ENCODE measurements at regions not wholly inside any gene's neighbourhood (a gene's known extent, or its start where the extent isn't known, plus 50 kb on each side); places are given as distances from the start of the nearest gene placed in this dataset.

GRCh38 chr20:54950304-54950703 is 474.9 kb downstream of the DOK5 start:
- WGBS, 5 donors, result 92 to 95% (median 93%) methylated on average over 2 of the region's 2 CpGs
- H3K27ac ChIP-seq, result no peak overlapping the region
- no peaks in the 10 kb centered on the region for H3K27me3 ChIP-seq (replicated peaks in 1 of 7)
- no peaks in the 10 kb centered on the region for H3K4me1 ChIP-seq
- peaks cover 0 to 4% (median 0%) of the 10 kb centered on the region in 8 donors for H3K9me3 ChIP-seq
- DNase-seq, result no peak
- TF ChIP-seq POLR2AphosphoS5 (IDR thresholded peaks at IDR 0.05) (no peak), POLR2A (IDR thresholded peaks at IDR 0.05) (no peak)
- no peak overlapping the region for H3K4me3 ChIP-seq
- intact Hi-C loops (cut with DNase I; ENCODE audit: low total_unique reads), result no loop called here
- no peaks in the 10 kb centered on the region for H3K36me3 ChIP-seq

- Histone ChIP-seq H3K4me1 (no peaks in the 10 kb centered on the region), H3K36me3 (no peaks in the 10 kb centered on the region), H3K27me3 (replicated peaks in 1 of 7) (no peaks in the 10 kb centered on the region), H3K9me3 (no peaks in the 10 kb centered on the region), H3K4me3 (no peak overlapping the region), H3K27ac (no peak overlapping the region)
- TF ChIP-seq POLR2AphosphoS5 (IDR thresholded peaks at IDR 0.05) (no peak), CTCF (IDR thresholded peaks at IDR 0.05 in 8 of 11, conservative IDR thresholded peaks at IDR 0.05 in 3 of 11) (no peak), POLR2A (IDR thresholded peaks at IDR 0.05) (no peak)
- intact Hi-C loops (cut with DNase I; ENCODE audit: low total_unique reads), result no loop called here
- DNase-seq, result no peak
- WGBS, 5 donors, result 82 to 93% (median 85%) methylated on average over 4 of the region's 4 CpGs
These were observed 466.3 kb downstream of the DOK5 start for GRCh38 chr20:54941666-54942065.

- 77 to 94% (median 82%) methylated on average over 4 of the region's 4 CpGs for WGBS, 5 donors
- no peak for TF ChIP-seq POLR2AphosphoS5 (IDR thresholded peaks at IDR 0.05)
- TF ChIP-seq CTCF (IDR thresholded peaks at IDR 0.05 in 8 of 11, conservative IDR thresholded peaks at IDR 0.05 in 3 of 11), result no peak
- TF ChIP-seq POLR2A (IDR thresholded peaks at IDR 0.05), result no peak
- Histone ChIP-seq H3K4me1 (no peaks in the 10 kb centered on the region), H3K4me3 (no peak overlapping the region), H3K27ac (no peak overlapping the region), H3K36me3 (no peaks in the 10 kb centered on the region), H3K9me3 (no peaks in the 10 kb centered on the region), H3K27me3 (replicated peaks in 1 of 7) (no peaks in the 10 kb centered on the region)
- intact Hi-C loops (cut with DNase I; ENCODE audit: low total_unique reads), result no loop called here
- DNase-seq, result no peak
These were observed 465.1 kb downstream of the DOK5 start for GRCh38 chr20:54940522-54940921.

- WGBS, 5 donors, result 84 to 100% (median 95%) methylated on average over 1 of the region's 1 CpG
- DNase-seq, result no peak
- H3K4me3 ChIP-seq, result no peak overlapping the region
- intact Hi-C loops (cut with DNase I; ENCODE audit: low total_unique reads), result no loop called here
- H3K36me3 ChIP-seq, result no peaks in the 10 kb centered on the region
- H3K9me3 ChIP-seq, result no peaks in the 10 kb centered on the region
- no peak overlapping the region for H3K27ac ChIP-seq
- TF ChIP-seq CTCF (IDR thresholded peaks at IDR 0.05 in 8 of 11, conservative IDR thresholded peaks at IDR 0.05 in 3 of 11), result no peak
- TF ChIP-seq POLR2A (IDR thresholded peaks at IDR 0.05), result no peak
- TF ChIP-seq POLR2AphosphoS5 (IDR thresholded peaks at IDR 0.05), result no peak
- H3K4me1 ChIP-seq, result no peaks in the 10 kb centered on the region
- H3K27me3 ChIP-seq (replicated peaks in 1 of 7), result no peaks in the 10 kb centered on the region
These were observed 463.3 kb downstream of the DOK5 start for GRCh38 chr20:54938707-54939106.

All from spleen (tissue), 11 donors.